ENCODE measurements at regions not wholly inside any gene's neighbourhood (a gene's known extent, or its start where the extent isn't known, plus 50 kb on each side); places are given as distances from the start of the nearest gene placed in this dataset.
"Not testable (repeated sequence)": the region's sequence is repeated elsewhere in the genome, so short reads cannot be mapped to it uniquely, and the experiment has no call there.

DNA sequence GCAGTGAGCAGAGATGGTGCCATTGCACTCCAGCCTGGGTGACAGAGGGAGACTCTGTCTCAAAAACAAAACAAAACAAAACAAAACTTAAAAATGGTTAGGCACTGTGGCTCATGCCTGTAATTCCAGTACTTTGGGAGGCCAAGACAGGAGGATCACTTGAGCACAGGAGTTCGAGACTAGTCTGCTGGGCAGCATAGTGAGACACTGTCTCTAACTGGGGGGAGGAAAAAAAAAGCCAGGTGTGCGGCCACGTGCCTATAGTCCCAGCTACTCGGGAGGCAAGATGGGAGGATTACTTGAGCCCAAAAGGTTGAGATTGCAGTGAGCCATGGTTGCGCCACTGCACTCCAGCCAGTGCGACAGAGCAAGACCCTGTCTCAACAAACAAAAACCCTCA, 105.5 kb upstream of the TPTE start:
- not testable (repeated sequence) for H3K9me3 ChIP-seq, H3K36me3 ChIP-seq, H3K4me3 ChIP-seq, H3K27me3 ChIP-seq, DNase-seq

DNA sequence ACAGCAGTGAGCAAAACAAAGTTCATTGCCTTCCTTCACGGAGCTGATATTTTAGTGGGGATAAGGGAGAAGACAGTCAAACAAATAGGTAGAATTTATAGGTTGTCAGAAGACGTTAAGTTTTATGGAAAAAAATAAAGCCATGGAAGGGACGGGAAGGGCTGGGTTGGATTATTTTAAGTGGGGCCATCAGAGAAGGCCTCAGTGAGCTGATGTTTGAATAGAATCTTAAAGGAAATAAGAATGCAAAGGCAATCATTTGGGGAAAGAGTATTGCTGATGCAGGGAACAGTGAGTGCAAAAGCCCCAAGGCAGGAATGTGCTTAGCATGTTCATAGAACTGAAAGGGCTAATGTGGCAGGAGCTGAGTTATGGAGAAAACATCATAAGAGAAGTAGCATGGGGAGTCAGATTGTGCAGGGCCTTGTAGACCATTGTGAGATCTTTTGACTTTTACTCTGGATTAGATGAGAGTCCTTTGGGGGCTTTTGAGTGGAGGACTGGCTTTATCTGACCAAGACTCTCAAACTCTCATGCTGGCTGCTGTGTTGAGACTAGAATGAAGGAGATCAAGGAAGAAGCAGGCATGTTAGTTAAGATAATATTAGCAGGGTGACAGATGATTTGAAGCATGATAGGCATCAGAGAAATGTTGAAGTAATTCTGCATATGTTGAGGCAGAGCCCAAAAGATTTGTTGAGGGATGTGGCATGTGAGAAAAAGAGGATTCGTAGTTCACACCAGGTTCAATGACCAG, 104.5 kb upstream of the TPTE start:
- not testable (repeated sequence) for H3K27me3 ChIP-seq, H3K36me3 ChIP-seq, DNase-seq, H3K9me3 ChIP-seq, H3K4me3 ChIP-seq

DNA sequence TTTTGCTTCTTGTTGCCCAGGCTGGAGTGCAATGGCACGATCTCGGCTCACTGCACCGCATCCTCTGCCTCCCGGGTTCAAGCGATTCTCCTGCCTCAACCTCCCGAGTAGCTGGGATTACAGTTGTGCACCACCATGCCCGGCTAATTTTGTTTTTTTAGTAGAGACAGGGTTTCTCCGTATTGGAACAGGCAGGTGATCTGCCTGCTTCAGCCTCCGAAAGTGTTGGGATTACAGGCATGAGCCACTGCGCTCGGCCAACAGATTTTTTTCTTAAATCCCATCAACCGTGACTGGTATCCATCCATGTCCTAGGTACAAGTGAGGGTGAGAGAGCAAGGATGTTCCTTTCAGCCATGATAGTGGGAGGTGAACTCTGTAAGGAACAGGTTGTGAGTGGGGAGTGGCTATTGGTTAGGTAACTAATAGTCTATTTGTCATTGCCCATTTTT, 103.8 kb upstream of the TPTE start:
- H3K27me3 ChIP-seq, H3K4me3 ChIP-seq, H3K9me3 ChIP-seq, H3K36me3 ChIP-seq, DNase-seq: not testable (repeated sequence)

DNA sequence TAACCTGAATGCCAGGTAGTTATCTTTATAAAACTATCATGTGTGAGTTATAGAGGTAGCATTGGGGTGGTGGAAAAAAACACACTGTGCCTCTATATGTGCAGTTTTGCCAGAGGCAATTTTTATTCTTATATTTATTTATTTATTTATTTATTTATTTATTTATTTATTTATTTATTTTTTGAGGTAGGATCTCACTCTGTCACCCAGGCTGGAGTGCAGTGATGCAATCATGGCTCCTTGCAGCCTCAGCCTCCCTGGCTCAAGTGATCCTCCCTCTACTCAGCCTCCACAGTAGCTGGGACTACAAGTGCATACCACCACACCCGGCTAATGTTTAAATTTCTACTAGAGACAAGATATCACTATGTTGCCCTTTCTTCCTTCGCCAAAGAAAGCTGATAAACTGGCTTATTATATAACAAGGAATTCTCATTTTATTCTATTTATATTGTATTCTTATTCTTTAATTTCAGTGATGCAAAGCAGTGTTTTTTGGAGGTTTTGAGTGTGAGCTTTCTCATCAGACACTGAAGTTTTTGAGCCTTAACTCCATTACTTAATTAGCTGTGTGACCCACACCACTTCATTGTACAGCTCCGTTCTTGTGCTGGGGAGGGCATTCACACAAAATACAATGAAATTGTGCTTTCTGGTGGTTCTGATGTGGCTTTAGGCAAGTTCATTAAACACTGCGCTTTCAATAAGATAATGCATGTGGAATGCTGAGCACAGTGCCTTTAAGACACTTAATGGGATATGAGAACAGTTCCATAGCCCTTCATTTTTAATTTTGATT, 102.9 kb upstream of the TPTE start:
- DNase-seq, H3K9me3 ChIP-seq, H3K27me3 ChIP-seq, H3K4me3 ChIP-seq, H3K36me3 ChIP-seq: not testable (repeated sequence)

DNA sequence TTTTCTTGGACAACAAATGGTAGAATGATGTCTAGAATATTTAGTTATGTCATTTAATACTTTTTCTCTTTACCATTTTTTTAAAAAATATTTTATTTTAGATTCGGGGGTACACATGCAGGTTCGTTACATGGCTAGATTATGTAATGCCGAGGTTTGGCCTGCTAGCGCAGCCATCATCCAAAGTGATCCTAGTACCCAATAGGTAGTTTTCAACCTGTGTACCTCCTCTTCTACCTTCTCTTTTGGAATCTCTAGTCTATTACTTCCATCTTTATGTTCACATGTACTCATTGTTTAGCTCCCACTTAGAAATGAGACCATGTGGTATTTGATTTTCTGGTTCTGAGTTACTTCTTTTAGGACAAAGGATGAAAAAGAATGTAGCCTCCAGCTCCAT, 100.2 kb upstream of the TPTE start:
- not testable (repeated sequence) for H3K27me3 ChIP-seq, H3K9me3 ChIP-seq, H3K4me3 ChIP-seq, DNase-seq, H3K36me3 ChIP-seq

DNA sequence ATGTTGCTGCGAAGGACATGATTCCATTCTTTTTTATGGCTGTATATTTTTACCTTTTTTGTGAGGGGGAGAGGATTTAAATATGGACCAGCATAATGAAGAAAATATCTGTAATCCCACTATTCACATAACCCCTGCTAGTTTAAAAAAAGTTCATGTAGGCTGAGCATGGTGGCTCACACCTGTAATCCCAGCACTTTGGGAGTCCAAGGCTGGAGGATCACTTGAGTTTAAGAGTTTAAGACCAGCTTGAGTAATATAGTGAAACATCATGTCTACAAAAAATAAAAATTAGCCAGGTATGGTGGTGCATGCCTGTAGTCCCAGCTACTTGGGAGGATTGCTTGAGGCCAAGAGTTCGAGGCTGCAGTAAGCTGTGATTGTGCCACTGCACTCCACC, 99.8 kb upstream of the TPTE start:
- not testable (repeated sequence) for H3K36me3 ChIP-seq, DNase-seq, H3K9me3 ChIP-seq, H3K27me3 ChIP-seq, H3K4me3 ChIP-seq

DNA sequence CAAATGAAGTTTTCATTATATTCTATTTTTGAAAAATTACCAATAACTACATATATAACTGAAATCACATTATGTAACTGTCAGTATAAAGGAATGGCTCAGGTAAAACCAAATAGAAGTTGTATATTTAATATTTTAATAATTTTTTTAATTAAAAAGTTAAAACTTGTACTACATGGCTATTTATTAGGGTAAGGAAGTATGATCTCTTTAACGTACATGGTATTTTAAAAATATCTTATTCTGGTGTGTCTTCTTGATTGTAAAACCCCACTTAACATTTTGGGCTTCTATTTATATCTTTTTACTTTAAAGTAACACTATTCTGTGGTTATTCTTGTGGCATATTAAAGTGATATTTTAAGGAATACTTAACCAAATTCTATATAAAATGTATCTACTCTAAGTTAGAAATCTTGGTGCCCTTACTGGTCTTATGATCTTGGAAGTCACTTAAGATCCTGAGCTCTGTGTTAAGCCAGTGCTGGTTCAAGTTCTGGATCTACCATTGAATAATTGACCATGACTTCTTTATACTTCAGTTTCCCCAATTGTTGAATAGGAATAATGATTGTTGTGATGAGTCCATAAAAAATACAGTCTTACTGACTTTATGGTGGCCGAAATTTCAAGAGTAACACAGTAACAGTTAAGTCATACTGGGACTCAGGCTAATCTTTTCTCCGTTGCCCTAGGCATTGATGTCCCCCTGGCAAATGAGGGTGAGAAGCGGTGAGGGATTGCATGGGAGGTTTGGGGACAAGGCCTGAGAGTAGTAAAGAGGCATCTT, 97.1 kb upstream of the TPTE start:
- H3K9me3 ChIP-seq, H3K4me3 ChIP-seq, DNase-seq, H3K27me3 ChIP-seq, H3K36me3 ChIP-seq: not testable (repeated sequence)

DNA sequence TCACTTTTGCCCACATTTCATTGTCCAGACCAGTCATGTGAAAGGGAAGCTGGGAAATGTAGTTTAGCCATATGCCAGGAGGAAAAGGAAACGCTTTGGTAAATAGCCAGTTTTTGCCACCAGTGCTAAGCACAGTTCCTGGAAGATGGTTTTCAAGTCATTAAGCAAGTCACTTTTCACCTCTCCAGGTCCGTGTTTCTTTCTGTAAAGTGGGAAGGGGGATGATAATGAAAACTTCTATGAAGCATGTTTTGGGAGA, 96.6 kb upstream of the TPTE start:
- DNase-seq, H3K4me3 ChIP-seq, H3K27me3 ChIP-seq, H3K9me3 ChIP-seq, H3K36me3 ChIP-seq: not testable (repeated sequence)

DNA sequence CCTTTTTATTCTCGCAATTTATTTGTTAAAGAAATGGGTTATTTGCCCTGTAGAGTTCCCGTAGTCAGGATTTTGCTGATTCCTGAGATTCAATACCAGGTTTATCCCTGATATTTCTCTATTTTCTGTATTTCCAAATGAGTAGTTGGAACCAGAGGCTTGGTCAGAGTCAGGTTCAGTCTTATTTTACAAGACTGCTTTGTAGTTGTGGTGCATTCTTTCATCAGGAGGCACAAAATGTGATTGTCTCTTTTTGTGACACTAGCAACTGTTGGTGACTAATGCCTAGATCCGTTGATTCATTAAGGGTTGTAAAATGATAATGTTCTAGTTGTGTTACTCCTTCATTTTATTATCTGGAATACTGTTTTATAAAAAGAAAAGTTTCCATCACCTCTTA, 95.5 kb upstream of the TPTE start:
- Histone ChIP-seq H3K9me3 (no peaks in the 10 kb centered on the region), H3K4me3 (no peak overlapping the region), H3K27me3 (no peaks in the 10 kb centered on the region; the same call in 1 of the 2 replicates), H3K36me3 (no peaks in the 10 kb centered on the region)
- DNase-seq, result no peak

DNA sequence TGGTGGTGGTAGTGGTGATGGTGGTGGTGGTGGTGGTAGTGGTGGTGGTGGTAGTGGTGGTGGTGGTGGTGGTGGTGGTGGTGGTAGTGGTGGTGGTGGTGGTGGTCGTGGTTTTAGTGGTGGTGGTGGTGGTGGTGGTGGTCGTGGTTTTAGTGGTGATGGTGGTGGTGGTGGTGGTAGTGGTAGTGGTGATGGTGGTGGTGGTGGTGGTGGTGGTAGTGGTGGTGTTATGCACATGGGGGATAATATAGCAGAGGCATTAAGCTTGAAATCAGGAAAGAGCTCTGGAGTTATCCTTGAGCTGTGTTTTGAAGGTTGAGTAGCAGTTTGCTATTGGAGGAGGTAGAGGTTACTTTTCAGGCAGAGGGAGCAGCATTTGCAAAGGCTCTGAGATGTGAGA, 94.6 kb upstream of the TPTE start:
- H3K9me3 ChIP-seq, H3K4me3 ChIP-seq, H3K27me3 ChIP-seq, DNase-seq, H3K36me3 ChIP-seq: not testable (repeated sequence)

DNA sequence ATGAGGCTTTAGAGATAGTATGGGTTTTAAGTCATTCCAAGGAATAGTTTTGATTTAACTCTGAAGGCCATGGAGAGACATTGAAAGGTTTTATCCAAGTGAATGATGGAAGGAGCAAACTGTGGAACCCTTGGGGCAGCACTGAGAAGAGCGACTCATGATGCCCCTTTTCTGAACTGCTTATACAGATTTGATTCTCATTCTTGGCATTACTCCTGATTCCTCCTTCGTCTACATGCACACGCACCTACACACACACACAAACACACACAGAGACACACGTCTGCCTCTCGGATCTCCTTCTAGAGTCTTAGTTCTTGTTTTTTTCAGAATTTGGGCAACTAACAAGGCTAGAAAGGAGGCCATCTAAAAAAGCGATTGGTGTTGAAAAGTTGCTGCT, 94.1 kb upstream of the TPTE start:
- H3K9me3 ChIP-seq, DNase-seq, H3K27me3 ChIP-seq, H3K36me3 ChIP-seq, H3K4me3 ChIP-seq: not testable (repeated sequence)

DNA sequence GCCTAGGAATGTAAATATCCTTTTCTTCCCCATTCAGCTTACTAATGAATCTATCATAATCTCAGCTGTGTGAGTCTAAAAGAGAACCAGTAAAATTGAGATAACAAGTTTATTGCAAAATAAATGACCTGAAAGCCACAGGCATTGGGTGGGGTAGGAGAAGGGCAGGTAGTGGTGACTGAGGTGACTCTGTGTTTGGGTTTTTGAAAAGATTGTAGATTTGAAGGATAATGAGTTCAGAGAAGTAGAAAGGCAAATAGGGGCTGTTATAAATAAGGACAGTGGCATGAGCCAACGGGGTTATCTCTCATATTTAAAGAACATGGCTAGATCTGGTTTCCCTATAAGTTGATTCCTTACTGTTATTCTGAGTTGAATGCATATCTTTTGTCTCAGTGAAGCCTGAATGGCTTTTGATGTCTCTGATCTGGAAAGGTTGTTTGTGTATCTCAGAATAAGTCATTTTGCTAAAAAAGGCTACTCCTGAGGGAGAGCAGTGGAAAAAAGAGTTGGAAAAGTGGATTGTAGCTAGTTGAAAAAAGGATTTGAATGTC, 92.3 kb upstream of the TPTE start:
- H3K9me3 ChIP-seq, H3K36me3 ChIP-seq, DNase-seq, H3K27me3 ChIP-seq, H3K4me3 ChIP-seq: not testable (repeated sequence)

DNA sequence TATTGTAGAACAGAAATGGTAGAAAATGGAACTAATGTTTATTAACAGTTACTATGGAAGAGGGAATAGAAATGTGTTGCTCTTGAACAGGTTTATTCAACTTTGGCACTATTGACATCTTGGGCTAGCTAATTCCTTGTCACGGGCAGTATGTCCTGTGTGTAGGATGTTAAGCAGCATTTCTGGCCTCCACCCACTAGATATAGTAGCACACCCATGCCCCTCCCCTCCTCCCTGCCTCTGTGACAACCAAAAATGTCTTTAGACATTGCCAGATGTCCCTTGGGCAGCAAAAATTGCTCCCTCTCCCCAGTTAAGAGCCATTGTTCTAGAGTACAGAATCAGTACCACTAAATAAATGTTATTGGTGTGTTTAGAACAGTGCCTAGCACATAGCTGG, 91.4 kb upstream of the TPTE start:
- Histone ChIP-seq H3K4me3 (no peak overlapping the region), H3K27me3 (no peaks in the 10 kb centered on the region; the same call in 1 of the 2 replicates), H3K36me3 (no peaks in the 10 kb centered on the region), H3K9me3 (no peaks in the 10 kb centered on the region)
- no peak for DNase-seq

DNA sequence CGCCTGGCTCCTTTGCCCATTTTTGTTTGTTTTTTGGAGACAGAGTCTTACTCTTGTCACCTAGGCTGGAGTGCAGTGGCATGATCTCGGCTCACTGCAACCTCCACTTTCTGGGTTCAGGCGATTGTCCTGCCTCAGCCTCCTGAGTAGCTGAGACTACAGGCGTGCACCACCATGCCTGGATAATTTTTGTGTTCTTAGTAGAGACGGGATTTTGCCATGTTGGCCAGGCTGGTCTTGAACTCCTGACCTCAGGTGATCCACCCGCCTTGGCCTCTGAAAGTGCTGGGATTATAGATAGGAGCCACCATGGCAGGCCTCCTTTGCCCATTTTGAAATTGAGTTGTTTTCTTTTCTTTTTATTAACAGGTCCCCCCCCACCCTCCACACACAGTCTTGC, 89.4 kb upstream of the TPTE start:
- not testable (repeated sequence) for H3K9me3 ChIP-seq, DNase-seq

DNA sequence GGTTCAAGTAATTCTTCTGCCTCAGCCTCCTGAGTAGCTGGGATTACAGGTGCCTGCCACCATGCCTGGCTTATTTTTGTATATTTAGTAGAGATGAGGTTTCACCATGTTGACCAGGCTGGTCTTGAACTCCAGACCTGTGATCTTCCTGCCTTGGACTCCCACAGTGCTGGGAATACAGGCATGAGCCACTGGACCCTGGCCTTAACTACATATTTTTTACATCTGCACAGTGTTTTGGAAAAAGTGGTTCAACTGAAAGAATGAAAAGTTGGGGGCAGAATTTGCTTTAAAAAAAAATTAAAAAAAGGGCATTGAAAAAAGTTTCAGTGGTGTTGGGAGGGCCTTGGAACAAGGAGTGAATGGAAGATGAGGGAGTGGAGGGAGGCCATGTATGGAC, 88.9 kb upstream of the TPTE start:
- not testable (repeated sequence) for H3K9me3 ChIP-seq, H3K4me3 ChIP-seq, H3K27me3 ChIP-seq, DNase-seq, H3K36me3 ChIP-seq

More for the DNA sequence above, 89.4 kb upstream of the TPTE start:
- H3K36me3 ChIP-seq, H3K27me3 ChIP-seq, H3K4me3 ChIP-seq: not testable (repeated sequence)

DNA sequence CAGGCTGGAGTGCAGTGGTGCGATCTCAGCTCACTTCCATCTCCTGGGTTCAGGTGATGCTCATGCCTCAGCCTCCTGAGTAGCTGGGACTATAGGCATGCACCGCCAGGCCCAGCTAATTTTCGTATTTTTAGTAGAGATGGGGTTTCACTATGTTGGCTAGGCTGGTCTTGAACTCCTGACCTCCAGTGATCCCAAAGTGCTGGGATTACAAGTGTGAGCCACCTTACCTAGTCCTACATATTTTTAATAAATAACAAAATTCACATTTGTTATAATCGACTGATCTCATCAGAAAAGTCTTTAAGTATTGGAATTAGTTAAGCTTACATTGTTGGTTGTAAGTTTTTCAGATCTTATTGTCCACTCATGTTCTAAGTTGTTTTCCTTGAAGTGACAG, 83.4 kb upstream of the TPTE start:
- not testable (repeated sequence) for H3K4me3 ChIP-seq, DNase-seq, H3K27me3 ChIP-seq

DNA sequence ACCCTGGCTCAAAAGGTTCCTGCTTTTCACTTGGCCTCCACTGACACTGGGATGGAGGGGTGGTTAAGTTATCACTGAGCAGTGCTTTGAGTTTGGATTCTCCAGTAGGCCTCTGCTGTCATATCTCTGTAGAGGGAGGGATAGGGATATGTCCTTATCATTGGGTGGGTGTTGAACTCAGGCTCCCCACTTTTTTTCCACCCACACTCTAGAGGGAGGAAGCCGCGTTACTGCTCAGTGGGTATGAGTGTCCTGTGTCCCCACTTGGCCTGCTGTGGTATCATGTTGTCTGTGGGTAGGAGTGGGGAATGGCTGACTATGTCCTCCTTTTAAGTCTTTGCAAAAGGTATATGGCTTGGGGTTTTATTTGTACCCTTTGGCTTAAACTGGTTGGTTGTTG, 80.7 kb upstream of the TPTE start:
- not testable (repeated sequence) for H3K36me3 ChIP-seq, H3K9me3 ChIP-seq, H3K4me3 ChIP-seq, DNase-seq, H3K27me3 ChIP-seq

More for the DNA sequence above, 83.4 kb upstream of the TPTE start:
- not testable (repeated sequence) for H3K9me3 ChIP-seq, H3K36me3 ChIP-seq
